OCI-LY7 (cell line): ENCODE measurements at regions not wholly inside any gene's neighbourhood (a gene's known extent, or its start where the extent isn't known, plus 50 kb on each side); places are given as distances from the start of the nearest gene placed in this dataset.

Experiments
- EZH2phosphoT487 ChIP-seq: fragments of 200-600 bp; sonication (generic); IDR thresholded peaks from 2 replicates; pipeline ENCODE4 v1.6.1; 2018; ENCODE audit warnings: low read depth, borderline replicate concordance, mild to moderate bottlenecking, mixed run types, antibody characterized with exemption, low read length, moderate library complexity, mixed read lengths
- TF ChIP-seq, protein P1 (sequence below): fragments of 200-600 bp; sonication (generic); conservative IDR thresholded peaks from 2 replicates; pipeline ENCODE4 v1.5.1; 2014; ENCODE audit warnings: mild to moderate bottlenecking, antibody characterized with exemption, low read length, moderate library complexity, mixed read lengths

GRCh38 chr13:67967031-67967430 is 736.9 kb upstream of the PCDH9 start:
- TF ChIP-seq, protein P1, sequence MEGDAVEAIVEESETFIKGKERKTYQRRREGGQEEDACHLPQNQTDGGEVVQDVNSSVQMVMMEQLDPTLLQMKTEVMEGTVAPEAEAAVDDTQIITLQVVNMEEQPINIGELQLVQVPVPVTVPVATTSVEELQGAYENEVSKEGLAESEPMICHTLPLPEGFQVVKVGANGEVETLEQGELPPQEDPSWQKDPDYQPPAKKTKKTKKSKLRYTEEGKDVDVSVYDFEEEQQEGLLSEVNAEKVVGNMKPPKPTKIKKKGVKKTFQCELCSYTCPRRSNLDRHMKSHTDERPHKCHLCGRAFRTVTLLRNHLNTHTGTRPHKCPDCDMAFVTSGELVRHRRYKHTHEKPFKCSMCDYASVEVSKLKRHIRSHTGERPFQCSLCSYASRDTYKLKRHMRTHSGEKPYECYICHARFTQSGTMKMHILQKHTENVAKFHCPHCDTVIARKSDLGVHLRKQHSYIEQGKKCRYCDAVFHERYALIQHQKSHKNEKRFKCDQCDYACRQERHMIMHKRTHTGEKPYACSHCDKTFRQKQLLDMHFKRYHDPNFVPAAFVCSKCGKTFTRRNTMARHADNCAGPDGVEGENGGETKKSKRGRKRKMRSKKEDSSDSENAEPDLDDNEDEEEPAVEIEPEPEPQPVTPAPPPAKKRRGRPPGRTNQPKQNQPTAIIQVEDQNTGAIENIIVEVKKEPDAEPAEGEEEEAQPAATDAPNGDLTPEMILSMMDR = no peak
- TF ChIP-seq EZH2phosphoT487 = no peak
